ENCODE measurements at regions not wholly inside any gene's neighbourhood (a gene's known extent, or its start where the extent isn't known, plus 50 kb on each side); places are given as distances from the start of the nearest gene placed in this dataset.

- TF ChIP-seq CHD7 (IDR thresholded peaks at IDR 0.05; ENCODE audit: insufficient replicate concordance, low read length): no peak
- TF ChIP-seq NRF1 (IDR thresholded peaks at IDR 0.05; ENCODE audit: low read depth, low read length): no peak
- TF ChIP-seq RFX5 (IDR thresholded peaks at IDR 0.05; ENCODE audit: borderline replicate concordance, low read depth, low read length): no peak
These were observed 299.8 kb downstream of the TSHZ3 start (continued) for GRCh38 chr19:31049431-31049830.
